ENCODE measurements at regions not wholly inside any gene's neighbourhood (a gene's known extent, or its start where the extent isn't known, plus 50 kb on each side); places are given as distances from the start of the nearest gene placed in this dataset.

DNA sequence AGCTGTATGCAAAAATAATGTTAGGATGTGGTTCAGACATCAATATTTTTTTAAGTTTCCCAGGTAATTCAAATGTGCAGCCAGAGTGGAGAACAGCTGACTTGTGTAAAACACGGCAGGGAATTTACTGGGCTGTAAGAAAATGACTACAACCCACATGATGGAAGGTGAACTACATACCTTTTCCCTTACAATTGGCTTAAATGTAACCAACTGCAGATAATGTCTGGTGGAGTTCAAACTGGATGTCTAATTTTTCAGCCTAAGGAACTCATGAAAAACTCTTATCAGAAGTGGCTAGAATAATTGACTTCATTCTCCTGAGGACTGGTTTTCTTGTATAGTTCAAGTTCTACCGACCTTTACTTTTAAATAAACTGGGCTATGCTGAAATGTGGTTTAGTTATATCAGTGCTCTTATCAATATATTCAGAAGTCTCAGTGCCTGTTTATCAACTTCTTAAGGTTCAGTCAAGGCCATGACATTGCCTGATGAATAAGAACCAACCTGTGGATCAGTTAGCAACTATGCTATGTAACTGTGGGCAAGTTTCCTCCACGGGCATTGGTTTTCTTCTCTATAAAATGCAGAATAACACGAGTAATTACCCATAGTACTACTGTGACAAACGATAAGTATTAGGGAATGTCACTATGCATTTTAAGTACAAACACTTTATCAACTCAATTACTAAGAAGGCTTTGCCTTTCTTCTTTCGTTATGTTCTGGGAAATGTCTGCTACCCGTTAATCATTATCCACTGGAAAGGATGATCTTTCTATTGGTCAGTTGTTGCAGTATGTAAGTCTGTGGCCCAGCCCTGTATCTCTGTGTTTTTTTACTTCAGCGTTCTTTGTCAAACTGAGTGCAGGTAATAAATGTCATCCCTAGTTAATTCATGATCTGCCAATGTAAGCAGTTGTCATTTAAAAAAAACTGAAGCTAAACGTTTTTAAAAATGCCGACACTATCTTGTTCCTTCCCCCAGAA lies 181.6 kb downstream of the PCDH7 start:
- Histone ChIP-seq H3K4me3 (replicated peaks in 1 of 2; ENCODE audit: low read depth in 1 of 2, low read length in 2 of 2) (peak overlapping the region in 1 of 2 experiments; percentile 48; a peak in 2 of 4 replicates), H4K20me1 (ENCODE audit: insufficient read depth) (no peaks in the 10 kb centered on the region), H3K4me2 (ENCODE audit: low read length) (peak overlapping the region; percentile 76), H2AFZ (ENCODE audit: low read depth, low read length, poor library complexity, severe bottlenecking) (no peak overlapping the region), H3K9me2 (ENCODE audit: insufficient read depth) (no peaks in the 10 kb centered on the region), H3K27ac (ENCODE audit: low read depth, low read length) (peak overlapping the region; percentile 92), H3K79me2 (ENCODE audit: insufficient read depth, low read length) (peaks cover 97% of the 10 kb centered on the region), H3K4me1 (ENCODE audit: control insufficient read depth in 1 of 2, insufficient read depth in 2 of 2, low read length in 2 of 2) (peaks cover 64 to 82% of the 10 kb centered on the region in 2 experiments), H3K27me3 (ENCODE audit: insufficient read depth, low read length) (no peaks in the 10 kb centered on the region), H3K9me3 (ENCODE audit: control insufficient read depth in 1 of 2, insufficient read depth in 1 of 2, low read depth in 1 of 2, low read length in 2 of 2) (no peaks in the 10 kb centered on the region), H3K9ac (ENCODE audit: low read length) (peak overlapping the region; percentile 64), H3K36me3 (ENCODE audit: control insufficient read depth in 1 of 2, insufficient read depth in 2 of 2, low read length in 2 of 2) (peaks cover 0 to 22% of the 10 kb centered on the region in 2 experiments; a peak in 2 of 4 replicates)
- ATAC-seq (peak; percentile 83), DNase-seq (ENCODE audit: low read depth, low spot score) (peak; percentile 71)
- ChIA-PET RAD21 (ENCODE audit: low non-redundant PET in 1 of 2, low total read pairs in 2 of 2, uncharacterized antibody in 2 of 2, unreplicated experiment in 2 of 2) (no interaction called here), POLR2A (interaction anchor here (0.9 to 1.0 kb wide), 3 partner anchors 15 to 137 kb away, joined by 3 to 4 read pairs (median 3); no protein-coding TSS in a partner anchor), CTCF (interaction anchor here (1.4 kb wide), 1 partner anchor 144 kb away, joined by 4 read pairs; no protein-coding TSS in a partner anchor)
- TF ChIP-seq, protein P1, sequence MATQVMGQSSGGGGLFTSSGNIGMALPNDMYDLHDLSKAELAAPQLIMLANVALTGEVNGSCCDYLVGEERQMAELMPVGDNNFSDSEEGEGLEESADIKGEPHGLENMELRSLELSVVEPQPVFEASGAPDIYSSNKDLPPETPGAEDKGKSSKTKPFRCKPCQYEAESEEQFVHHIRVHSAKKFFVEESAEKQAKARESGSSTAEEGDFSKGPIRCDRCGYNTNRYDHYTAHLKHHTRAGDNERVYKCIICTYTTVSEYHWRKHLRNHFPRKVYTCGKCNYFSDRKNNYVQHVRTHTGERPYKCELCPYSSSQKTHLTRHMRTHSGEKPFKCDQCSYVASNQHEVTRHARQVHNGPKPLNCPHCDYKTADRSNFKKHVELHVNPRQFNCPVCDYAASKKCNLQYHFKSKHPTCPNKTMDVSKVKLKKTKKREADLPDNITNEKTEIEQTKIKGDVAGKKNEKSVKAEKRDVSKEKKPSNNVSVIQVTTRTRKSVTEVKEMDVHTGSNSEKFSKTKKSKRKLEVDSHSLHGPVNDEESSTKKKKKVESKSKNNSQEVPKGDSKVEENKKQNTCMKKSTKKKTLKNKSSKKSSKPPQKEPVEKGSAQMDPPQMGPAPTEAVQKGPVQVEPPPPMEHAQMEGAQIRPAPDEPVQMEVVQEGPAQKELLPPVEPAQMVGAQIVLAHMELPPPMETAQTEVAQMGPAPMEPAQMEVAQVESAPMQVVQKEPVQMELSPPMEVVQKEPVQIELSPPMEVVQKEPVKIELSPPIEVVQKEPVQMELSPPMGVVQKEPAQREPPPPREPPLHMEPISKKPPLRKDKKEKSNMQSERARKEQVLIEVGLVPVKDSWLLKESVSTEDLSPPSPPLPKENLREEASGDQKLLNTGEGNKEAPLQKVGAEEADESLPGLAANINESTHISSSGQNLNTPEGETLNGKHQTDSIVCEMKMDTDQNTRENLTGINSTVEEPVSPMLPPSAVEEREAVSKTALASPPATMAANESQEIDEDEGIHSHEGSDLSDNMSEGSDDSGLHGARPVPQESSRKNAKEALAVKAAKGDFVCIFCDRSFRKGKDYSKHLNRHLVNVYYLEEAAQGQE (IDR thresholded peaks at IDR 0.05; ENCODE audit: low read depth): no peak
- peak; percentile 33; the same call in 1 of the 2 replicates for TF ChIP-seq JUND (IDR thresholded peaks at IDR 0.05)
- no peak for TF ChIP-seq ZNF274 (IDR thresholded peaks at IDR 0.05; ENCODE audit: low read depth, low read length)
- TF ChIP-seq EZH2 (IDR thresholded peaks at IDR 0.05): no peak
- TF ChIP-seq YY1 (IDR thresholded peaks at IDR 0.05; ENCODE audit: extremely low read depth, insufficient replicate concordance, low read depth, low read length): no peak
- no peak for TF ChIP-seq FOSL1 (IDR thresholded peaks at IDR 0.05; ENCODE audit: low read depth)
- peak; percentile 51 for TF ChIP-seq SP1 (IDR thresholded peaks at IDR 0.05; ENCODE audit: low read depth)
- TF ChIP-seq POLR2A (IDR thresholded peaks at IDR 0.05; ENCODE audit: borderline replicate concordance, extremely low read depth, insufficient read depth, insufficient read length): no peak
- TF ChIP-seq ELF1 (IDR thresholded peaks at IDR 0.05; ENCODE audit: borderline replicate concordance, low read depth): no peak
- no peak; the same call in 1 of the 2 replicates for TF ChIP-seq SRF (IDR thresholded peaks at IDR 0.05; ENCODE audit: low read depth)
- TF ChIP-seq CBX3 (IDR thresholded peaks at IDR 0.05; ENCODE audit: low read depth): peak; percentile 57; the same call in 1 of the 2 replicates
- no peak for TF ChIP-seq SIN3A (IDR thresholded peaks at IDR 0.05; ENCODE audit: low read depth)
- TF ChIP-seq, protein P2, sequence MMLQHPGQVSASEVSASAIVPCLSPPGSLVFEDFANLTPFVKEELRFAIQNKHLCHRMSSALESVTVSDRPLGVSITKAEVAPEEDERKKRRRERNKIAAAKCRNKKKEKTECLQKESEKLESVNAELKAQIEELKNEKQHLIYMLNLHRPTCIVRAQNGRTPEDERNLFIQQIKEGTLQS (IDR thresholded peaks at IDR 0.05): no peak
- no peak for TF ChIP-seq EZH2phosphoT487 (IDR thresholded peaks at IDR 0.05; ENCODE audit: borderline replicate concordance)
- TF ChIP-seq EGR1 (IDR thresholded peaks at IDR 0.05; ENCODE audit: low read depth): no peak
- TF ChIP-seq POLR2AphosphoS5 (IDR thresholded peaks at IDR 0.05; ENCODE audit: low read depth, low read length): peak; percentile 49
- no peak for TF ChIP-seq TCF7L2 (IDR thresholded peaks at IDR 0.05; ENCODE audit: borderline replicate concordance, extremely low read depth, insufficient read depth, insufficient read length)
- TF ChIP-seq RAD21 (IDR thresholded peaks at IDR 0.05; ENCODE audit: low read depth): no peak
- TF ChIP-seq, protein P3, sequence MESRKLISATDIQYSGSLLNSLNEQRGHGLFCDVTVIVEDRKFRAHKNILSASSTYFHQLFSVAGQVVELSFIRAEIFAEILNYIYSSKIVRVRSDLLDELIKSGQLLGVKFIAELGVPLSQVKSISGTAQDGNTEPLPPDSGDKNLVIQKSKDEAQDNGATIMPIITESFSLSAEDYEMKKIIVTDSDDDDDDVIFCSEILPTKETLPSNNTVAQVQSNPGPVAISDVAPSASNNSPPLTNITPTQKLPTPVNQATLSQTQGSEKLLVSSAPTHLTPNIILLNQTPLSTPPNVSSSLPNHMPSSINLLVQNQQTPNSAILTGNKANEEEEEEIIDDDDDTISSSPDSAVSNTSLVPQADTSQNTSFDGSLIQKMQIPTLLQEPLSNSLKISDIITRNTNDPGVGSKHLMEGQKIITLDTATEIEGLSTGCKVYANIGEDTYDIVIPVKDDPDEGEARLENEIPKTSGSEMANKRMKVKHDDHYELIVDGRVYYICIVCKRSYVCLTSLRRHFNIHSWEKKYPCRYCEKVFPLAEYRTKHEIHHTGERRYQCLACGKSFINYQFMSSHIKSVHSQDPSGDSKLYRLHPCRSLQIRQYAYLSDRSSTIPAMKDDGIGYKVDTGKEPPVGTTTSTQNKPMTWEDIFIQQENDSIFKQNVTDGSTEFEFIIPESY (IDR thresholded peaks at IDR 0.05; ENCODE audit: extremely low read depth, insufficient replicate concordance, low read length): no peak
- TF ChIP-seq, protein P4, sequence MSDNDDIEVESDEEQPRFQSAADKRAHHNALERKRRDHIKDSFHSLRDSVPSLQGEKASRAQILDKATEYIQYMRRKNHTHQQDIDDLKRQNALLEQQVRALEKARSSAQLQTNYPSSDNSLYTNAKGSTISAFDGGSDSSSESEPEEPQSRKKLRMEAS (IDR thresholded peaks at IDR 0.05): peak; percentile 36; the same call in 1 of the 2 replicates
- no peak; the same call in 1 of the 2 replicates for TF ChIP-seq CEBPB (IDR thresholded peaks at IDR 0.05; ENCODE audit: low read depth)
- intact Hi-C loops (cut with micrococcal nuclease): no loop called here
- BruUV-seq (replicated peaks): TSS peak; percentile 86

Data from HCT116 (cell line).